Epithelial cell of prostate (primary cell): ENCODE measurements at regions not wholly inside any gene's neighbourhood (a gene's known extent, or its start where the extent isn't known, plus 50 kb on each side); places are given as distances from the start of the nearest gene placed in this dataset.
"Not testable (repeated sequence)": the region's sequence is repeated elsewhere in the genome, so short reads cannot be mapped to it uniquely, and the experiment has no call there.

Experiments used
- DNase-seq: peaks from one replicate; pipeline ENCODE4 v3.0.0-alpha.2; 2011; ENCODE audit warnings: low read depth, low spot score
- H3K27ac ChIP-seq: fragments of 450-650 bp; 2 replicates; pipeline ENCODE4 v1.5.1; 2017; ENCODE audit warnings: mild to moderate bottlenecking

DNA sequence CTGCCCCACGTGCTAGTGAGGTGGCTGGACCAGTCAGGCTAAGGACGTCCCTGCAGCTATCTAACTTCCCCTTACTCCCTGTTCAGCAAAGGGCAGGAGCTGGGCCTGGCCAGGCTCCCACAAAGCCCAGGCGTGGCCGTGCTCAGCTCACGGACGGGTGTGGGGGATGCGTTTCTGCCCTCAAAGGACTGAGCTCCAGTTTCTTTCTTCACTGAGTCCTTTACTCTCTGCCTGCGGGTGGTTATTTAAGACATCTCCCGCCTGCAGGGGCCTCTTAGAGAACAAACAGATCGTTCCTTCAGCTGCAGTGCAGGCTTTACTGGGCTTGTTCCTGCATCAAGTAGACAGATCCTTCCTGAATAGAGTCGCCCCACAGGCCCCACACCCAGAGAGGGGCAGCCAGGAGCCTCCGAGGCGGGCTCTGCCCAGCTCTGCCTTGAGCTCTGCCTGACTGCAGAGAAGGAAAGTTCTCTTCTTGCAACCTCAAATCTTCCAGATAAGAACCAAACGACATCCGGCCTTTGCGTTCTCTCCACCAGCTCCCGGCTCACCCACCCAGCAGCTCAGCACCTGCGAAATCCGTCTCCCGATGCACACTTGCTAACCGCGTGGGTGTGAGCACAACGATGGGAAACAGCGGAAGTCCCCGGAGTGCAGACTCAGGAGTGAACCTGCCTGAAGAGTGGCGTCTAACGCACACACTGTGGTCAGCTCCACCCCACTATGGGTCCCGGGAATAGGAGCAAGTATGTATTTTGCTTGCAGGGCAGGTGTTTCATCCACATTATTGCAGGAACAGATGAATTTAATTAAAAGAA, 460.0 kb downstream of the PREX1 start:
- not testable (repeated sequence) for H3K27ac ChIP-seq

DNA sequence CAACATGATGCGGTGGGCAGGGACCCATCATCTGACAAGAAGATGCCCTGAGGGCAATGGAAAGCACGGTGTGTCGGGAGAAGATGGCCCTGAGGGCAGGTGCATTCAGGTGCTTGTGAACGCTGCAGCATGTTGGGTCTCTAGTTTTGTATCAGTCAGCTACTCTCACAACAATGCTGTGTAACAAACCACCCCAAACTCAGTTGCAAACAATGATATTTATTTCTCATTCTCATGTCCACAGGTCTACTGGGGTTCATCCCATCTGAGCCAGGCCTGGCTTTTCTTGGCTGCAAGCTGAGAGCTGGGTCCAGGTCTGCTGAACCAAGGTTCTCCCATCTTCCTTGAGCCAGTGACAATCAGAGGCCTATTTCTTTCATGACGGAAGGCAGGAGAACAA, 461.6 kb downstream of the PREX1 start:
- no peak for DNase-seq
- H3K27ac ChIP-seq = no peak overlapping the region

More for the DNA sequence above, 460.0 kb downstream of the PREX1 start:
- not testable (repeated sequence) for DNase-seq

DNA sequence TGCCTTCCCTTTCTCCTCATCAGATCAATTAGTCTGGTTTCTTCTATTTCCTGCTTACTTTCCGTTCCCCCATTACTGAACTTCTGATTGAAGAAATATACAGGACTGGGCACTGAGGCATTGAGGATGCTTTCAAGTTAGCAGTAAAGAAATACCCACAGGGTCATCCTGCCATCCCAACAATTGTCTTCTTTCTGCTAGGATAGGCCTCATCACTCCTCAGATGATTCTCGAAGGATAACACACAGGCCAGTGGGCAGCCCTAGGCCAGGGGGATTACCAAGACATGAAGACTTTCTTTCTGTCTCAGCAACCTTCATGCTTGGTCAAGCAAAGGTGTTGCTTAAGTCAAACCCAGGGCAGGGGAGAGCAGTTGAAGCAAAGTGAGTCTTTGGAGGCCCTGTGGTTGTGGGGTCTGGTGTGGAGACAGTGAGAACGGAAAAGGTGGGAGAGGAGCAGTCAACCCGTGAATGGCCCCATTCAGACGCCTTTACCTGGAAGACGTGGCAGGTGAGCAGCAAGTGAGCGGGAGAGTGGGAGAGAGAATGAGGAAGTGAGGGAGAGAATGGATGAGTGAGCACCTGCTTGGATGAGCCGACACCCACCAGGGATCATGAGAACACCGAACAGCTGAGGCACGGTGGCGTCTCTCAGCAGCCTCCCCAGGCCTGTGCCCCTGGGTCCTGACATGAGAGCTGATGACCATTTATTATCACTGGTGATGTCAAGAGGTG, 462.9 kb downstream of the PREX1 start:
- no peak overlapping the region for H3K27ac ChIP-seq
- DNase-seq = no peak

DNA sequence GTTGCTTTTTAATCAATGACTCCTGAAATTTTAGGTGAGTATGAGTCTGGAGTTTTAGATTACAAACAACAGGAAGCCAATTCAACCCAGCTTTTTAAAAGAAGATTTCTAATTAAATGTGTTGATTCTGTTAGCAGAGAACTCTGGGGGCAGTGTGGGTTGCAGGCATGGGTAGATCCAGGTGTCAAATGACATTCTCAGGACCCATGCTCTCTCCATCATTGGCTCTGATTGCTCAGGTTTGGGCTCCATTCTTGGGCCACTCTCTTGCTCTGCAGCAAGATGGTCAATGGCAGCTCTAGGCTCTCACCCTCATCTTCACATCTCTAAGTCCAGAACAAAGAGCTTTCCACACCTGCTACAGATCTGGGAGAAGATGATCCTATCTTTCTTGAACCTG, 463.7 kb downstream of the PREX1 start:
- H3K27ac ChIP-seq = no peak overlapping the region
- DNase-seq = no peak

DNA sequence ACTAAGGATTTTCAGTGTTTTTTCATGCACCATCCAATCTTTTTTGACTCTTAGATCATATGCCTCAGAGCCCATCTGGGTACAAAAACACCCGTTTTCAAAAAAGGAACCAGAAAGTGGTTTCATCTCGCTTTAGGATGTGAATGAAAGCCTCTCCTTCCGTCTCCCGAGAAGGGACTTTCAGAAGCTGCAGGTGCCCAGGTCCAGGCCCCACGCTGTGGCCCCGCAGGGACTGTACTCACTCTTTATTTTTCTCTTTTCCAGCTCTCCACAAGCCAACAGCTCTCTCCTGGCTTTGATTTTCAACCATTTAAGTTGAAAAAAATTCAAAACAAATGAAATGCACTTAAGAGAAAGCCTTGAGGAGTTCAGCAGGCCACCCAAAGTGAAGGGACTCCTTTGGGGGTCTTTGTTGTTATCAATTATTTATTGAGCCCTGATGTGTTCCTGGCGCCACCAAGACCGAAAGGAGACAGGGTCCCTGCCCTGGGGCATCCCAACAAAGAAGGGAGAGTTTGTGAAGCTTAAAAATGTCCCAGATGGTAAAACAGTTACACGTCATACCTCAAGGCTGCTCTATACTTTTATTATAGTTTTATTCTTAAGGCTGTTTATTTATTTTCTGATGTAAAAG, 467.3 kb downstream of the PREX1 start:
- no peak overlapping the region for H3K27ac ChIP-seq

DNA sequence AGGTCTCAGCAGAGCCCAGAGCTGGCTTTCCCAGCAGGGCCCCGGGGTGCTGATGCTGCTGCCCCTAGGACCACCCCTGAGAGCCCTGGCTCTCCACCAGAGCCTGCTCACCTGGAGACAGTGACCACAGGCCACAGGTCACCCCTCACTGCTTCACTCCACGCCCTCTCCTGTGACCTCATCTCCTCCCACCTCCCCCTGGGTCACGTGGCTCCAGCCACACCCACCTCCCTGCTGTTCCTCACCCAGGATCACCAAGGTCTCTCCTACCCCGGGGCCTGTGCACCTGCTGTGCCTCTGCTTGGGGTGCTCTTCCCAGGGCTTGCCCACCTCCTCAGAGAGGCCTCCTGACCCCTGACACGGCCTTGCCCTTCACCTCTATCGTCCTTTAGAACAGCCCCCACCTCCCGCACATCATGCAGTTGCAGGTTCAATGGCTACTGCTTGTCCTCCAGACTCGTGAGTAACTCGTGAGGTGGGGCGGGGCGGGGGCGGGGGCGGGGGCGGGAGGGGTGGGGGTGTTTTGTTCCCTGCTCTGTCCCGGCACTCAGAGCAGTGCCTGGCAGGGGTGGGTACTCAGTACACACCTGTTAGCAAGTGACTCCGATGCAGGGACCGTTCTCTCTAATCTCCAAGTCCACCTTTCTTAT, 468.0 kb downstream of the PREX1 start:
- no peak overlapping the region for H3K27ac ChIP-seq
- no peak for DNase-seq

More for the DNA sequence above, 467.3 kb downstream of the PREX1 start:
- no peak for DNase-seq

DNA sequence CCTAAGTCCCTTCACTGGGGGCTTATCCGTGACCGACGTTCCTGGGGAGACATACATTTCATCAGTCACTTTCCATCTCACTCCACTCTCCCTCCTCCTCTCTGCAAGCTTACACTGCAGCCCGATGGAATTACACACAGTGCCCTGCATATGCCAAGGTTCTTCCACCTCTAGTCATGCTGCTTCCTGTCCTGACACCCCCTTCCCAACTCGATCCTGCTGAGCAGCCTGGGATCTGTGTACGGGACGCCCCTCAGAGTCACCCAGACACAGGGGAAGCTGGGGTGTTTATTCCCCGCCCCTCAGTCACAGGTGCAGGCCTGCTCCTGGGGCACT, 468.8 kb downstream of the PREX1 start:
- DNase-seq, H3K27ac ChIP-seq: not testable (repeated sequence)

DNA sequence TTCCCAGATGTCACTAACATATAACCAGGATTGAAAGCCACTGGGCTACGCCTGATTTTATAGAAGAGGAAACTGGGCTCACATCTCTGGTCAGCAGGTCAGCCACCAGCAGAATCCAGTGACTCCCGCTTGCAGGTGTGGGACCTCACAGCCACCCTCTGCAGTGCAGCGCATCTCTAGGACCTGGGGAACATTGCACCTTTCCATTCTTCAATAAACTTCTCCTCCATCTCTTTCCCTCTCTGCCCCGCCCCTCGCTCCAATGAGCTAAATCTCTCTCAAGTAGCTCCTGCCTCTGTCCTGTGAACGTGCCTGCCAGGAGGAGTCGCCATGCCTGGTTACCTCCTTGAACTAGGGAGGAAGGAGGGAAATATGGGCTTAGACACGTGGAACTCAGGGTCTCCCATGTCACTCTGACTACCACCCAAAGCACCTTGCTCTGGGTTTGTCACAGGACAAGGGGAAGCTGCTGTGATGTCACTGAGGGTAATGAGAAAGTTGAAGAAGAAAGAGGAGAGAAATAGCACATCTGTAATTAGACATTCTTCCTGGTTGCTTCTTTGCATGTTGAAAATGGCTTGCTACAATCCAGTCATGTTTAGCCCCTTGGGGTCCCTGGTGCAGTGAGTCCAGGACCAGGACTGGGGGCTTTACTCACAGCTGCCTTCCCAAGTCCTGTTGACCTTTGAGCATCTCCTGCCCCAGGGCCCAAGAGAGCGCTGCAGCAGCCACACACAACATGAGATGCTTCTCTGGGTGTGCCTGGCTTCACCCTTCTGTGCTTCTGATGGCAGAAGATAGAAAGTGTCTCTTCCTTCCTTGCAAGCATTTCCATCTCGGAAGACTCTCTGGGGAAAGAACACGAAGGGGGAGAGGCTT, 469.4 kb downstream of the PREX1 start:
- H3K27ac ChIP-seq = no peak overlapping the region
- DNase-seq = no peak

DNA sequence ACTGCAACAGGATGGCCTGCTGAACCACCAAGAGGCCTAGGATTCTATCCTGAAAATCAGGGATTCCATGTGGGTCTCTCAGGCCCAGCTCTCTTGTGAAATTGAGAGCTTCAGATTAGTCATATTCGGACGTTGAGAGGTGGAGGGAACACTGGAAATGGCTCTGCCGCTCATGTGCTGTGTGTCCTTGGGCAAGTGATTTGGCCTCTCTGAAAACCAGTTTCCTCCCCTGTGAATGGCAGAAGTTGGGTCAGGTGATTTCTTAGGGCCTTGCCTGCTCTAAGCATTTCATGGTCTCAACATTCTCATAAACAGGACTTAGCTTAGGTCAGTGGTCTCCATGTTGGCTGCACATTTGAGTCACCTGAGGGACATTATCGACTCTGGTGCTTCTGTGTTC, 470.1 kb downstream of the PREX1 start:
- no peak overlapping the region for H3K27ac ChIP-seq
- DNase-seq = no peak

DNA sequence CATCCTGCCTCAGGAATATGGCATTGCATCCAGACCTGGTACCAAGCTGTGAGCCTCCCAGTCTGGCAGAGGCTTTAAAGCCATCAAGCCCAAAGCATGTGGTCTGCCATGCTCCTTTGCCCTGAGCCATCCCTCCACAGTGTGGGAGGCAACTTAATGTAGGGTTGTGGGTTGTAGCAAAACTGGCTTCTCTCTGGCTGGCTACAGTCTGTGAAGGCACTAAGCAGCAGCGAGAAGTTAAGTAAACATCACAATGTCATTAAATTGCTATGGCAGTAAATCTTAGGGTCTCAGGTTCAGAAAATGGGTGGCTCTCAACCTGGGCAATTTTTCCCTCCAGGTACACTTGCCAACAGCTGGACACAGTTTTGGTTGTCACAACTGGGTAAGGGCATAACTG, 472.9 kb downstream of the PREX1 start:
- no peak overlapping the region for H3K27ac ChIP-seq
- DNase-seq = no peak

DNA sequence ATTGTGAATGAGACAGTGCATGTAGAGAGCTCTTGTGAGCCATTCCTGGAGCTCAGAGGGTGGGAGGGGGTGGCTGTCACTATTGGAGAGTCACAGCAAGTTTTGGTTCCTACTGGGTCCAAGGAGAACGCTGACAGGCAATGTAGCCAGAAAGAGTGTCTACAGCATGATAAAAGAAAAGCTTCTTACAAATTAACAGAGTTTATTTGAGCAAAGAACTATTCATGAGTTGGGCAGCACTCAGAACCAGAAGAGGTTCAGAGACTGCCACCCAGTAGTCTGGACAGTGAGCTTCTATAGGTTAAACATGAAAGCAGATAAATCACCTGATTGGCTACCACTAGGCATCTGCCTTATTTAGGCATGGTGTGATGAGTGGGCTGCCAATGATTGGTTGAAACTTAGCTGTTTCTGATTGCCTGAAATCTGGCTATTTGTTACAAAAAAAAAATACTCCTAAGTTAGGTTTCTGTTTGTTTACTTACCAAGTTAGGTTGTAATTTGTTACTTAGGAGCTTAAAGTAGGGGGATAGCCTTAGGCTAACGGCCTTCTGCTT, 473.4 kb downstream of the PREX1 start:
- DNase-seq = no peak

DNA sequence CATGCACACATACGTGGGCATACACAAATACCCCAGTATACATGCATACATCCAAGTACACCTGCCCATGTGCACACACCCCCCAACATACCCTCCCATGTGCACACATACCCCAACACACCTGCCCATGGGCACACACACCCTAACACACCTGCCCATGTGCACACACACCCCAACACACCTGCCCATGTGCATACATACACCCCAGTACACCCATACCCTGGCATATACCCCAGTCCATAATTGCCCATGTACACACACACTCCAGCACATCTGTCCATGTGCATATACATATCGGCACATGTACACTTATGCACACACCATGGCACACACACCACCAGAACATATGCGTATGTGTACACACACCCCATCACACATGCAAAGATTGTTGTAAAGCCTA, 475.2 kb downstream of the PREX1 start:
- no peak overlapping the region for H3K27ac ChIP-seq
- DNase-seq = no peak

More for the DNA sequence above, 473.4 kb downstream of the PREX1 start:
- no peak overlapping the region for H3K27ac ChIP-seq

DNA sequence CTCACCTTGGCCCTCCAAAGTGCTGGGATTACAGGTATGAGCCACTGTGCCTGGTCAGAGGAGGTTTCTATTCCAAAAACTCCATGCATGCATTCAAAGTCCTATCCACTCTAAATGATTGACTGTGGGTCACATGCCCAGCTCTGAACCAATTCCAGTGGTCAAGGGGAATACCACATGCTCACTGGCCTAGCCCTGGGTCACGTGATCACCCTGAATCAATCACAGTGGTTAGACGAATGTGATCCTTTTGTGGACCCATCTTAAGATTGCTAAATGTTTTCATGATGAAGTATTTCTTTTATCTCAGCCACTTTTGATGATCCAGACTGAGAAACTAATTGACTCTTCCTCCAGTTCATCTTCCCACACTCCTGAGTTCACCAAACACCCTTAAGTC, 475.8 kb downstream of the PREX1 start:
- no peak for DNase-seq
- no peak overlapping the region for H3K27ac ChIP-seq

DNA sequence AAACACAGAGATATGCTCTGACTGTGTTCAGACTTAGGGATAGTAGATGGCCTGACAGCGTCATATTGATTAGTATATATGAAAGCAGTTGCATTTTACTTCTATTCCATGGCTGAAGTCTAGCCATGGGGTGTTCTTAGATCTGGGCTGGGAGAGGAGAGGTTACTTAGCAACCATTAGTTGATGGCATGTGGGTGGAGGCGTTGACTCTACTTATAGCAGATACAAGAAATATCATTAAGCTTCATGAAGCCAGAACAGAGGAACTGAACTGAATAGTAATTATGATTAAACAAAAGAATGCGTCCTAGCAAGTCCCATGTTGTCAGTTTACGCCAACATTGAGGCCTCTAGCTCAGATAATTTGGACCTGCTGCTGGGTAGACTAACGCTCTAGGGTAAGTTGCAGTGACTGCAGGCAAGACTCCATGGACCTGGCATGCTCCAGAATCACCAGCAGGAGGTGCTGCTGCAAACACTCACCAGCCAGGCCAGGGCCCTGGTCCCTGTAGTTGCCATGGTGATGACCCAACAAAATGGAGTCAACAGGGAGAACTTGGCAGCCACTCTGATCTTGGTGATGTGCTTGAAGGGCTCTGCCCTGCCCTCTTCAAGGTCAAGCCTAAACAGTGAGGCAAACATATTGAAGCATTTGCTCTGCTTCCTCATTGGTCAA, 477.3 kb downstream of the PREX1 start:
- H3K27ac ChIP-seq = no peak overlapping the region
- no peak for DNase-seq

DNA sequence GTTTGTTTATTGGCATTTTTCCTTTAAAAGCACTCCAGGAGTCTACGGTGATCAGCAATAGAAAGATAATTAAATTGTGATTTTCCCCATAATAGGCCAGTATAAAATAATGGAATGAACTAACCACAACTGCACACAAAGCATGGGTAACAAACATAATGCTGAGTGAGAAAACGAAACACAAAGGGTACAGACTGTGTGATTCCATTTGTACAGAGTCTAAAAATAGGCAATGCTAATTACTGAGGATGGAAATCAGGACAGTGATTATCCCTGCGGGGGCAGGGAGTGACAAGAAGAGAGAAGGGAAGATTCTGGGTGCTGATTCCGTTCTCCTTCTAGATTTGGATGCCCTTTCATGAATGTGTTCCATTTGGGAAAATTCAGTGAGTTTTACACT, 478.1 kb downstream of the PREX1 start:
- H3K27ac ChIP-seq = no peak overlapping the region
- DNase-seq = no peak

DNA sequence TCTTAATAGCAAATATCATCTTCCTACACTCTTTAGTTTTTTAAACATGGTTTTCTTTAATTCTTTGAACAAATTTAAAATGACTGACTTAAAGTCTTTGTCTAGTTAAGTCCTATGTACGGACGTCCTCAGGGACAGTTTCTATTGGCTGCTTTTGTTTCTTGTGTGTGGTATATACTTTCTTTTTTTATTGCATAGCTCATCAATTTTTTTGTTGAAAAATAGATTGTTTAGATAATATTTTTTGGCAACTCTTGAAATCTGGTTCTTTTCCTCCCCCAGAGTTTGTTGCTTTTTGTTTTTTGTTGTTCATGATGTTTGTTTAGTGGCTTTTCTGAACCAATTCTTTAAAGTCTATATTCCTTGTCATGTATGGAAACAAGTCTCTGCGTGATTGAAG, 479.8 kb downstream of the PREX1 start:
- H3K27ac ChIP-seq = no peak overlapping the region
- DNase-seq = no peak

DNA sequence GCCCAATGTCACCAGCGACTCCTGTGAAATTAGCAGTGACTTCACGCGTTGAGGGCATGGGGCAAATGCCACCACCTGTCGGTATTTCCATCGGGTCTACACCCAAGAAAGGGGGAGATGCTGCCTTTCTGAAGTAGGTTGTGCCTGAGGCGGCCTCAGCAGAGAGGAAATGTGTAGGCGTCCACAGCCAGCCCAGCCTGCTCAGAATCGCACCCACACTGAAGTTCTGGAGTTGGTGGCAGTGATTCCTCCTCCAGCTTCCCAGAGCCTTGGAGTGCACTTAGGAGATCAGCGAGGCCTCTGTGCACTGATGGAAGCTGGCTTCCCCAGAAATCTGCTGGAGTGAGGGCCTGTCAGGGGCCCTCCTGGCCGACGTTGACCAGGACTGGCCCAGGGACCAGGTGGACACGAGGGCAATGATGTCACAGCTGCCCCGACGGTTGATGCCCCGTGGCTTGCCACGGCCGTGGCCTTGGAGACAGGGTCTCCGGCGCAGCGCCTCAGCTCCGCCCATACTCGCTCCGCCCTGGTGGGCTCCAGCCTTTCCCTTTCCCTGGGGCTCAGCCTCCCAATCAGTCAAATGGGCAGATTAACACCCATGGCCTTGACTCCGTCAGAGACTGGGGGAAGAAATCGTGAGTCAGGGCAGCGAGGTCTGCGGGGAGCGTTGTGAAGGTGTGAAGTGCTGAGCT, 484.8 kb downstream of the PREX1 start:
- no peak overlapping the region for H3K27ac ChIP-seq
- no peak for DNase-seq

DNA sequence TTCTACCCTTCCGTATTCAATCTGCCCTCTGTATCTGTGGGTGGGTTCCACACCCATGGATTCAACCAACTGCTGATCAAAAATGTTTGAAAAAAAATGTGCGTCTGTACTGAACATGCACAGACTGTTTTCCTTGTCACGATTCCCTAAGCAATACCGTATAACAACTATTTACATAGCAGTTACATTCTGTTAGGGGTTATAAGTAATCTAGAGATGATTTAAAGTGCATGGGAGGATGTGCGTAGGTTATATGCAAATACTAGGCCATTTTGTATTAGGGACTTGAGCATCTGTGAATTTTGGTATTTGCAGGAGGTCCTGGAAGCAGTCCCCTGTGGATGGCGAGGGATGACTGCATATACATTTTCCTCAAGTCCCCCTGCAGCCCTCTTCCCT, 486.9 kb downstream of the PREX1 start:
- no peak for DNase-seq
- H3K27ac ChIP-seq = no peak overlapping the region
